Kidney (tissue), 13 donors: ENCODE measurements at regions not wholly inside any gene's neighbourhood (a gene's known extent, or its start where the extent isn't known, plus 50 kb on each side); places are given as distances from the start of the nearest gene placed in this dataset.
"Not testable (repeated sequence)": the region's sequence is repeated elsewhere in the genome, so short reads cannot be mapped to it uniquely, and the experiment has no call there.

ENCODE experiments used
- DNase-seq, 5 donors: peaks; one replicate each; pipeline ENCODE4 v3.0.0-alpha.2; 2013 to 2020
- FAIRE-seq: peaks from 2 replicates; lab custom pipeline; 2012; peaks lifted over from hg19 to GRCh38; lab: Jason Lieb, UNC
- H3K27ac ChIP-seq, 2 donors: one replicate each; pipeline ENCODE4 v1.7.0; 2013; ENCODE audit warnings: low read depth in 2 of 2, low read length in 2 of 2, inconsistent platforms in 1 of 2
- H3K27me3 ChIP-seq: one replicate; pipeline ENCODE4 v1.7.1; 2013; ENCODE audit warnings: low read length, inconsistent platforms; ENCODE audit not compliant: control insufficient read depth, insufficient read depth
- H3K36me3 ChIP-seq, 3 donors: one replicate each; pipeline versions ENCODE4 v1.7.0 to v1.7.1; 2013; ENCODE audit warnings: low read length in 3 of 3, control low read depth in 1 of 3, inconsistent platforms in 1 of 3; ENCODE audit not compliant: insufficient read depth in 3 of 3, control insufficient read depth in 2 of 3
- H3K4me1 ChIP-seq, 3 donors: one replicate each; pipeline versions ENCODE4 v1.7.0 to v1.7.1; 2013; ENCODE audit warnings: low read length in 3 of 3, inconsistent platforms in 1 of 3, low read depth in 1 of 3; ENCODE audit not compliant: control insufficient read depth in 2 of 3, insufficient read depth in 2 of 3
- H3K4me3 ChIP-seq, 3 donors: one replicate each; pipeline versions ENCODE4 v1.7.0 to v1.8.1; 2013; ENCODE audit warnings: low read length in 3 of 3, control low read depth in 1 of 3, inconsistent platforms in 1 of 3
- H3K9ac ChIP-seq, 3 donors: one replicate each; pipeline versions ENCODE4 v1.7.0 to v1.7.1; 2013; ENCODE audit warnings: low read length in 3 of 3, control low read depth in 1 of 3, inconsistent platforms in 1 of 3
- H3K9me3 ChIP-seq, 3 donors: one replicate each; pipeline versions ENCODE4 v1.7.0 to v1.7.1; 2013; ENCODE audit warnings: low read length in 3 of 3, control low read depth in 1 of 3, inconsistent platforms in 1 of 3; ENCODE audit not compliant: control insufficient read depth in 2 of 3, insufficient read depth in 1 of 3
- intact Hi-C: fragments of 100-400 bp; cut with DNase I; formaldehyde crosslinking; loops from one replicate; pipeline ENCODE4 v1.11.1; 2022
- TF ChIP-seq, protein P1 (sequence below): IDR thresholded peaks from 3 replicates; pipeline ENCODE4 v1.5.1; 2012; ENCODE audit warnings: mild to moderate bottlenecking, moderate library complexity, borderline replicate concordance; ENCODE audit not compliant: insufficient read depth; ENCODE audit errors: extremely low read depth
- donor health status: control.
- donor health status: control.
- donor health status: control.
- donor health status: control.
- donor health status: control.
- donor health status: DM: yes; HTN: yes; CAD: no.
- donor health status: Normal renal cell carcinoma (clear cell type).

DNA sequence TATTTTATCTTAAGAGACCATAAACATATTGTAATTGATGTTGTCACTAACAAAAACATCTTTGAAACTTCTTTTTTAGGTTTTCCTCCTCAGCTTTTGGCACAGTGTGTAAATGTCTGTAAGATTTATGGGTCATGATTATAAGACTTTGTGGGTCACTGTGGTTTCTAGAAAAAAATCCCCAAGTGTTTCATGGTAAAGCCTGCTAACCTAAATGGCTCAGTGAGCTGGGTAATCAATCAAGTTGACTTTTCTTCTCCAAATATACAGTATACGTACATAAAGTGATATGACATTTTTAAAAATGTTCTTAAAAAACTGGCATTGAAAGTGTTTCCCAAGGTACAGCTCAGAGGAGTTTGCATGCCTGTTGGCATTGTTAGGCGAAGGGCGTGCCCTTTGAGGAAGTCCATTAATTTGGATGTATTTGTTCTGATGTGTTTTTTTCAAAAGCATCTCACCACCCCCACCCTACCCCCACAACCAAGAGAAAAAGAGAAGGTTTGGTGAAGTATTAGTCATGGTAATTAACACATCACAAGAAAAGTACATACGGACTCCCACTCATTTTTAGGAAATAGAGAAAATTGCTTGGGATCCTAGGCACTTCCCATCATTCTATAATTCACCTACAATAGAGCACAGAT is 385.4 kb upstream of the LRRC3B start:
- Histone ChIP-seq H3K27ac (peak overlapping the region in 1 of 2 donors; percentile 28), H3K9ac (no peak overlapping the region), H3K4me3 (no peak overlapping the region), H3K36me3 (no peaks in the 10 kb centered on the region), H3K9me3 (no peaks in the 10 kb centered on the region), H3K27me3 (no peaks in the 10 kb centered on the region), H3K4me1 (no peaks in the 10 kb centered on the region)
- TF ChIP-seq, protein P1, sequence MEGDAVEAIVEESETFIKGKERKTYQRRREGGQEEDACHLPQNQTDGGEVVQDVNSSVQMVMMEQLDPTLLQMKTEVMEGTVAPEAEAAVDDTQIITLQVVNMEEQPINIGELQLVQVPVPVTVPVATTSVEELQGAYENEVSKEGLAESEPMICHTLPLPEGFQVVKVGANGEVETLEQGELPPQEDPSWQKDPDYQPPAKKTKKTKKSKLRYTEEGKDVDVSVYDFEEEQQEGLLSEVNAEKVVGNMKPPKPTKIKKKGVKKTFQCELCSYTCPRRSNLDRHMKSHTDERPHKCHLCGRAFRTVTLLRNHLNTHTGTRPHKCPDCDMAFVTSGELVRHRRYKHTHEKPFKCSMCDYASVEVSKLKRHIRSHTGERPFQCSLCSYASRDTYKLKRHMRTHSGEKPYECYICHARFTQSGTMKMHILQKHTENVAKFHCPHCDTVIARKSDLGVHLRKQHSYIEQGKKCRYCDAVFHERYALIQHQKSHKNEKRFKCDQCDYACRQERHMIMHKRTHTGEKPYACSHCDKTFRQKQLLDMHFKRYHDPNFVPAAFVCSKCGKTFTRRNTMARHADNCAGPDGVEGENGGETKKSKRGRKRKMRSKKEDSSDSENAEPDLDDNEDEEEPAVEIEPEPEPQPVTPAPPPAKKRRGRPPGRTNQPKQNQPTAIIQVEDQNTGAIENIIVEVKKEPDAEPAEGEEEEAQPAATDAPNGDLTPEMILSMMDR: no peak
- FAIRE-seq (no peak), DNase-seq (peak in 2 of 5 donors; percentile 56 to 73)
- intact Hi-C loops: no loop called here

DNA sequence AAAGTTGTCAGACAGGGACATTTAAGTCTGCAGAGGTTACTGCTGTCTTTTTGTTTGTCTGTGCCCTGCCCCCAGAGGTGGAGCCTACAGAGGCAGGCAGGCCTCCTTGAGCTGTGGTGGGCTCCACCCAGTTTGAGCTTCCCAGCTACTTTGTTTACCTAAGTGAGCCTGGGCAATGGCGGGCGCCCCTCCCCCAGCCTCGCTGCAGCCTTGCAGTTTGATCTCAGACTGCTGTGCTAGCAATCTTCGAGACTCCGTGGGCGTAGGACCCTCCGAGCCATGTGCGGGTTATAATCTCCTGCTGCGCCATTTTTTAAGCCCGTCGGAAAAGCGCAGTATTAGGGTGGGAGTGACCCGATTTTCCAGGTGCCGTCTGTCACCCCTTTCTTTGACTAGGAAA is 378.0 kb upstream of the LRRC3B start:
- H3K4me1 ChIP-seq, H3K27me3 ChIP-seq, H3K4me3 ChIP-seq, FAIRE-seq, intact Hi-C loops, H3K9me3 ChIP-seq, H3K9ac ChIP-seq, H3K36me3 ChIP-seq, H3K27ac ChIP-seq: not testable (repeated sequence)
- DNase-seq: peak in 1 of 5 donors; percentile 48

DNA sequence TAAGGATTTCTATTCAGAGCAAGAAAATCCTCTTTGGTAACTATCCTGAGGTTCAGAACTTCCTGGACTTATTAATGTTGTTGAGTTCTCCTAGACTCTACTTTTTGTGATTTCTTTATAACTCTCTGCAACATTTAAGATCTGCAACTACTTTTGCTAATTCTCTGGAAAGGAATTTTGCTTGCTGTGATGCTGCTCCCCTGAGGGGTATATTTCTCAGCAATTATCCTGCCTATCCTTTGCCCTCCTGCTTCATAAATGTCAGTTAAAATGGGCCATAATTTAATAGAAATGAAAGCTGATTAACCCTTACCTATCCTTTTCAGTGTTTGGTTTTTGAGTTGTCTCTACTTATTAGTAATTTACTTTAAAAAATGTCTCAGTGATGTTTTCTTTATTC is 377.3 kb upstream of the LRRC3B start:
- Histone ChIP-seq H3K9me3 (no peaks in the 10 kb centered on the region), H3K4me3 (no peak overlapping the region), H3K4me1 (no peaks in the 10 kb centered on the region), H3K27me3 (no peaks in the 10 kb centered on the region), H3K36me3 (no peaks in the 10 kb centered on the region), H3K27ac (no peak overlapping the region), H3K9ac (no peak overlapping the region)
- no peak for FAIRE-seq
- DNase-seq: no peak
- intact Hi-C loops: no loop called here
- TF ChIP-seq, protein P1: no peak

DNA sequence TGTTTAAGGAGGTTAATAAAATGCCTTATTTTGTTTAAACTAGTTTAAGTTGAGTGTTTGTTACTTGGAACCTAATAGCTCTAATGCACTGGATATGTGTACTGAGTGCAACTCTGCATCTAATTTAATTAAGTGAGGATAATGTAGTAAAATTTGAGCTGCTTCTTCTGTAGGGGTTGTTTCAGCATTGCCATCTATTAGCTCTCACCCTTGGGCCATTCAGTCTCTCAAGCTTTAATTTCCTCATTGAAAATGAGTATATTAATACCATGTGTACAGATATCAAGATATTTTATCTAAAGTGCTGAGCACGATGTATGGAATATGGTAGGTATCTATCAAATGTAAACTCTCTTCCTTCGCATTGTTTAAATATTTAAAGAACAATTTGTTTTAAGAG is 375.7 kb upstream of the LRRC3B start:
- no peaks in the 10 kb centered on the region for H3K9me3 ChIP-seq
- no peaks in the 10 kb centered on the region for H3K4me1 ChIP-seq
- FAIRE-seq: no peak
- H3K4me3 ChIP-seq: no peak overlapping the region
- TF ChIP-seq, protein P1: no peak
- no peaks in the 10 kb centered on the region for H3K36me3 ChIP-seq
- no peak overlapping the region for H3K9ac ChIP-seq
- H3K27ac ChIP-seq: no peak overlapping the region
- no peaks in the 10 kb centered on the region for H3K27me3 ChIP-seq
- no peak for DNase-seq
- intact Hi-C loops: no loop called here
